Activated naive CD8-positive, alpha-beta T cell treated with anti-CD3 and anti-CD28 coated beads, Interleukin-2, amount 50 U/mL, for 24 hours (primary cell): ENCODE measurements at regions not wholly inside any gene's neighbourhood (a gene's known extent, or its start where the extent isn't known, plus 50 kb on each side); places are given as distances from the start of the nearest gene placed in this dataset.
"Not testable (repeated sequence)": the region's sequence is repeated elsewhere in the genome, so short reads cannot be mapped to it uniquely, and the experiment has no call there.

Experiments used
- ATAC-seq: fragments of 150-1000 bp; cut with Tn5 transposase; one replicate; pipeline ENCODE4 v1.10.0; 2021
- DNase-seq: peaks from one replicate; pipeline ENCODE4 v3.0.0; 2021
- H3K27ac Mint-ChIP-seq: one replicate; pipeline ENCODE4 v1.8.0; 2021; ENCODE audit warnings: mild to moderate bottlenecking, mixed read lengths
- H3K27me3 Mint-ChIP-seq: one replicate; pipeline ENCODE4 v1.8.0; 2021; ENCODE audit warnings: mixed read lengths
- H3K36me3 Mint-ChIP-seq: one replicate; pipeline ENCODE4 v1.8.0; 2021; ENCODE audit warnings: low read depth, mixed read lengths
- H3K4me1 Mint-ChIP-seq: one replicate; pipeline ENCODE4 v1.8.0; 2021; ENCODE audit warnings: mixed read lengths
- H3K4me3 Mint-ChIP-seq: one replicate; pipeline ENCODE4 v1.8.0; 2021; ENCODE audit warnings: mild to moderate bottlenecking, moderate library complexity, mixed read lengths
- H3K9me3 Mint-ChIP-seq: one replicate; pipeline ENCODE4 v1.8.0; 2021; ENCODE audit warnings: mixed read lengths

DNA sequence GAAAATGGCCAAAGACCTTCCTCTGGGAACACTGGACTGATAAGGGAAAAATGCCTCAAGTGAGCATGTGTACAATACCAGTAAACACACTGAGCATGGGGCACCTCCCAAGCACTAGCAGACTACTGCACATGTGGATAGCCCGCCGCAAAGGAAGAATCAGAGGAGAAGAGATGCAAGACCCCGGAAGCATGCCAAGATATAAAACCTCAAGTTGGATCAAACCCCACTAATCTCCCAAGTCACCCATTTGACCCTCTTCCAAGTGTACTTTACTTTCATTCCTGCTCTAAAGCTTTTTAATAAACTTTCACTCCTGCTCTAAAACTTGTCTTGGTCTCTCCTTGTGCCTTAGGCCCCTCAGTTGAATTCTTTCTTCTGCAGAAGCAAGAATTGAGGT is 121.1 kb upstream of the PLAAT1 start:
- Mint-ChIP-seq H3K9me3 (no peaks in the 10 kb centered on the region), H3K36me3 (no peaks in the 10 kb centered on the region), H3K27ac (no peak overlapping the region), H3K4me1 (no peaks in the 10 kb centered on the region), H3K4me3 (no peak overlapping the region), H3K27me3 (no peaks in the 10 kb centered on the region)
- DNase-seq = no peak
- no peak for ATAC-seq

DNA sequence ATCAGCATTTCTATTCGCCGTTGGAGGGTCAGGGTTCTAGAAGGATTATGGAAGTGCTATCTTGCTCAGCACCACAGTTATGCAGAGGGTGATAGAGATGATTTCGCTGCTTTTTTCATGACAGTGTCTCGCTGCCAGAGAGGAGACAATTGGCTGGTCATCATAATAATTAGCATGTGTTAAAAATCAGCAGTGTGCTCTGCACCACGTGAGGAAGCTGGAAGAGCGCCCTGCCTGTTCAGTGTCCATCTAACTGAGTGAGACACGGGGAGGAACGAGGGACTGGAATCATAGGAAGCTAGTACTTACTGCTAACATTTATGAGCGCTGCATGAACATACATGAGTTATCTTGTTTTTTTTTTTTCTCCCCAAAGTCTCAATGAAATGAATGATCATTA is 116.2 kb upstream of the PLAAT1 start:
- Mint-ChIP-seq H3K27me3 (peaks cover 5% of the 10 kb centered on the region), H3K36me3 (no peaks in the 10 kb centered on the region), H3K27ac (no peak overlapping the region), H3K4me1 (no peaks in the 10 kb centered on the region), H3K4me3 (no peak overlapping the region), H3K9me3 (no peaks in the 10 kb centered on the region)
- ATAC-seq (no peak), DNase-seq (no peak)

DNA sequence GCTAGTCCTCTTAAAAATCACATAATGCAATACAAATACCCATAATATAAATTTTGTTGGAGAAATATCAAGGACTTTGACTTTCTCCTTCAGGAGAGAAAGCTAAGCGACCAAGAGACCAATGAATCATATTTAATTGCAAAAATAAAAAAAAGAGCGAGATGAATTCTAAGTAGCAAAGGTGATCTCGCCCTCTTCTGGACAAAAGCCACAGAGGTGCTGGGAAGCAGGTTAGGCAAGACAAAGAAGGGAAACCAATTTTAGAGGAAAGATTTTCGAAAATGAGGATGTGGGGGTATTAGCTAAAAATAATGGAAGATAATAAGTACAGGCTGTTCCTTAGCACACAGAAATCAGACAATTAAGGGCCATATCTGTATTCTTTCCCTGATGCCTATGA is 111.4 kb upstream of the PLAAT1 start:
- ATAC-seq = no peak
- H3K4me3 Mint-ChIP-seq = no peak overlapping the region
- no peak overlapping the region for H3K27ac Mint-ChIP-seq

GRCh38 chr3:193130576-193130975 is 110.4 kb upstream of the PLAAT1 start:
- H3K4me3 Mint-ChIP-seq = no peak overlapping the region
- no peaks in the 10 kb centered on the region for H3K4me1 Mint-ChIP-seq
- DNase-seq = no peak
- H3K9me3 Mint-ChIP-seq = no peaks in the 10 kb centered on the region
- no peak overlapping the region for H3K27ac Mint-ChIP-seq
- H3K36me3 Mint-ChIP-seq = no peaks in the 10 kb centered on the region
- no peak for ATAC-seq
- H3K27me3 Mint-ChIP-seq = peaks cover 9% of the 10 kb centered on the region

More for the DNA sequence above, 111.4 kb upstream of the PLAAT1 start:
- no peaks in the 10 kb centered on the region for H3K9me3 Mint-ChIP-seq
- H3K27me3 Mint-ChIP-seq = peaks cover 9% of the 10 kb centered on the region
- no peak for DNase-seq
- no peaks in the 10 kb centered on the region for H3K4me1 Mint-ChIP-seq
- H3K36me3 Mint-ChIP-seq = no peaks in the 10 kb centered on the region

GRCh38 chr3:193132241-193132640 is 108.8 kb upstream of the PLAAT1 start:
- H3K9me3 Mint-ChIP-seq = no peaks in the 10 kb centered on the region

DNA sequence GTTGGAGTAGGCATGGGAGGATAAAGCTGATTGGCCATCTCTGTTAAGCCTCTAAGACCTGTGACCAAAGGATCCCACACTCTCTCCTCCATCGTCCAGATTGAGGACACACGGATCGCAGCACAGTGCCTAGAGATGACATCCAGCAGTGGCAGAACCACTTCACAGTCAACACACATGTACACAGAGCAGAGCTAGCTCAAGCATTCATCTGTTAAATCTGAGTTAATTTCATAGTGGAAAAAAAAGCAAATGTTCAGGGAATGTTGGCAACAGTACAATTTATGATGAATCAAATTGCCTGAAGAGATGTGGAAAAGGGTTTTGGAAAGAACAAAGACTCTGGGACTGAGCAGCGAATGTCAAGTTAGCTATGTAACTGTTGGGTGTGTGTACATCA is 108.1 kb upstream of the PLAAT1 start:
- DNase-seq = no peak

More at GRCh38 chr3:193132241-193132640, 108.8 kb upstream of the PLAAT1 start:
- Mint-ChIP-seq H3K27ac (no peak overlapping the region), H3K27me3 (peaks cover 5% of the 10 kb centered on the region), H3K36me3 (no peaks in the 10 kb centered on the region), H3K4me1 (no peaks in the 10 kb centered on the region), H3K4me3 (no peak overlapping the region)
- no peak for ATAC-seq
- no peak for DNase-seq

DNA sequence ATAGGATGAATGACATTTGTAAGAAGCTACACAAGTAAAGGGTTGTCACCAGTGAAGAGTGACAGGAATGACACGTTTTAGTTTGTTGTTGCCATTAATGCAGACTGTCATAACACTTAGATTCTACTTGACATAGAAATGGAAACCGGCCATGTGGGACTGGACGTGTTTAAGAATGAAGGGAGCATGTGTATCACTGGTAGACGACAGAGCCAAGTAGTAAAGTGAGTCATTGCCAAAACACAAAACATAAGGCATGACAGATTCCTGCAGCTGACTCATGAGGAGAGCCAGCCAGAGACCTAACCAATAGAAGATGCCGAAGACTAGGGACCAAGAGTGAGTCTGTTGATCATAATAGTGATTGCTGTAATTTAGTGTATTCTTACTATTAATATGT is 106.2 kb upstream of the PLAAT1 start:
- peaks cover 8% of the 10 kb centered on the region for H3K27me3 Mint-ChIP-seq
- no peak overlapping the region for H3K4me3 Mint-ChIP-seq
- DNase-seq (no peak), ATAC-seq (no peak)
- no peaks in the 10 kb centered on the region for H3K4me1 Mint-ChIP-seq
- no peak overlapping the region for H3K27ac Mint-ChIP-seq
- H3K36me3 Mint-ChIP-seq = no peaks in the 10 kb centered on the region
- H3K9me3 Mint-ChIP-seq = peaks cover 6% of the 10 kb centered on the region

More for the DNA sequence above, 108.1 kb upstream of the PLAAT1 start:
- H3K36me3 Mint-ChIP-seq = no peaks in the 10 kb centered on the region
- no peaks in the 10 kb centered on the region for H3K9me3 Mint-ChIP-seq
- no peak overlapping the region for H3K4me3 Mint-ChIP-seq
- H3K27ac Mint-ChIP-seq = no peak overlapping the region
- H3K4me1 Mint-ChIP-seq = no peaks in the 10 kb centered on the region
- H3K27me3 Mint-ChIP-seq = peaks cover 5% of the 10 kb centered on the region
- no peak for ATAC-seq

- Mint-ChIP-seq H3K27ac (no peak overlapping the region), H3K36me3 (no peaks in the 10 kb centered on the region), H3K27me3 (peaks cover 5% of the 10 kb centered on the region), H3K4me1 (no peaks in the 10 kb centered on the region), H3K9me3 (peaks cover 10% of the 10 kb centered on the region), H3K4me3 (no peak overlapping the region)
- ATAC-seq (no peak), DNase-seq (no peak)
Measured at GRCh38 chr3:193140381-193140780, 100.6 kb upstream of the PLAAT1 start.

- ATAC-seq (no peak), DNase-seq (no peak)
- Mint-ChIP-seq H3K36me3 (no peaks in the 10 kb centered on the region), H3K27ac (no peak overlapping the region), H3K27me3 (no peaks in the 10 kb centered on the region), H3K9me3 (peaks cover 4% of the 10 kb centered on the region), H3K4me1 (no peaks in the 10 kb centered on the region), H3K4me3 (no peak overlapping the region)
Measured at GRCh38 chr3:193145248-193145647, 95.8 kb upstream of the PLAAT1 start.

DNA sequence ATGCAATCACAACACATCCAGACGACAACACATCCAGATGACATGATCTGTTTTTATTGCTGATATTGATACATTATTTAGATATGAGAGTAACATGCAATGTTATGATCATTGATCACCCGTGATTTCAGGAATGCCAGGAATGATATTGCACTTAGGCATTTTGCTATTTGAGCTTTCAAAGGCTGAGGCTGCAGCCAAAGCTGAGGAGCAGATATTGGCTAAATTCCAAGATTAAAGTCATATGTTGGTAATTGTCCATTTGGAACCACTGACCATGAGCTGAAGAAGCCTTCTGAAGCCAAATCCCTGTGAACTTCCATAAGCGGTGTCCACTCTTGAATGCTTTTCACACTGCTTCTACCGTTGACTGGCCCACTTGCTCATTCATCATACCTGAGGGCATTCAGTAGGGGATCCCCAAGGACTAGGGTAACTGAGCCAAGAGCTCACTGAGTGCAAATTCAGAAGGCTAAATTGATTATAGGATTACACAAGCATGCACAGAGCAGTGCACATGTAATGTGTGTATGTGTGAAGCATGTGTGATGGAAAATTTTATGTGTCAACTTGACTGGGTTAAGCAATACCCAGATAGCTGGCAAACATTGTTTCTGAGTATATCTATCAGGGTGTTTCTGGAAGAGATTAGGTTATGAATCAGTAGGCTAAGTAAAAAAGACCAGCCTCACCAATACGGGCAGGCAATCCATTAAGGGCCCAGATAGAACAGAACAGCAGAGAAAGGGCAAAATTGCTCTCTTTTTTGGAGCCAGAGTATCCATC is 92.1 kb upstream of the PLAAT1 start:
- H3K27ac Mint-ChIP-seq = no peak overlapping the region
- DNase-seq (no peak), ATAC-seq (no peak)
- no peaks in the 10 kb centered on the region for H3K36me3 Mint-ChIP-seq
- no peaks in the 10 kb centered on the region for H3K4me1 Mint-ChIP-seq
- no peak overlapping the region for H3K4me3 Mint-ChIP-seq
- H3K27me3 Mint-ChIP-seq = no peaks in the 10 kb centered on the region
- no peaks in the 10 kb centered on the region for H3K9me3 Mint-ChIP-seq

DNA sequence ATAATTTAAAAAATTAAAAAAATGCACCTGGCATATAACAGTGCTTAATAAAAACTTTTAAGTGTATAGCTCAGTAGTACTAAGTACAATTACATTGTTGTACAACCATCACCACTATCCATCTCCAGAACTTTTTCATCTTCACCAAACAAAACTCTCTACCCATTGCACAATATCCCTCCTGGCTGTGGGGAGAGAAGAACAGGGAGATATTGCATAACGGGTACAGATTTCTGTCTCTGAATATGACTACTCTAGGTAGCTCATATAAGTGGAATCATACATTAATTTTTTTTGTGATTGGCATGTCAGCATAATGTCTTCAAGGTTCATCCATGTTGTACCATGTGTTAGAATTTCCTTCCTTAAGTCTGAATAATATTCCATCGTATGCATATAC is 91.0 kb upstream of the PLAAT1 start:
- no peaks in the 10 kb centered on the region for H3K36me3 Mint-ChIP-seq
- H3K4me3 Mint-ChIP-seq = no peak overlapping the region
- ATAC-seq = no peak
- H3K27me3 Mint-ChIP-seq = no peaks in the 10 kb centered on the region
- no peak for DNase-seq
- H3K4me1 Mint-ChIP-seq = no peaks in the 10 kb centered on the region
- no peak overlapping the region for H3K27ac Mint-ChIP-seq
- H3K9me3 Mint-ChIP-seq = no peaks in the 10 kb centered on the region

- not testable (repeated sequence) for H3K4me1 Mint-ChIP-seq, H3K4me3 Mint-ChIP-seq, H3K36me3 Mint-ChIP-seq, DNase-seq, H3K9me3 Mint-ChIP-seq, H3K27me3 Mint-ChIP-seq, H3K27ac Mint-ChIP-seq, ATAC-seq
Measured at GRCh38 chr3:193155044-193155781, 85.8 kb upstream of the PLAAT1 start.

- no peak overlapping the region for H3K4me3 Mint-ChIP-seq
- H3K27ac Mint-ChIP-seq = no peak overlapping the region
- ATAC-seq (no peak), DNase-seq (no peak)
- no peaks in the 10 kb centered on the region for H3K4me1 Mint-ChIP-seq
- H3K36me3 Mint-ChIP-seq = no peaks in the 10 kb centered on the region
- H3K27me3 Mint-ChIP-seq = no peaks in the 10 kb centered on the region
- H3K9me3 Mint-ChIP-seq = no peaks in the 10 kb centered on the region
Measured at GRCh38 chr3:193157051-193157450, 84.0 kb upstream of the PLAAT1 start.

GRCh38 chr3:193165431-193166120 is 75.4 kb upstream of the PLAAT1 start:
- DNase-seq = no peak
- Mint-ChIP-seq H3K4me1 (no peaks in the 10 kb centered on the region), H3K36me3 (no peaks in the 10 kb centered on the region), H3K9me3 (no peaks in the 10 kb centered on the region), H3K27me3 (no peaks in the 10 kb centered on the region), H3K27ac (no peak overlapping the region), H3K4me3 (no peak overlapping the region)
- no peak for ATAC-seq

GRCh38 chr3:193168931-193169330 is 72.1 kb upstream of the PLAAT1 start:
- no peaks in the 10 kb centered on the region for H3K9me3 Mint-ChIP-seq
- H3K4me1 Mint-ChIP-seq = no peaks in the 10 kb centered on the region
- no peaks in the 10 kb centered on the region for H3K36me3 Mint-ChIP-seq
- H3K27ac Mint-ChIP-seq = no peak overlapping the region
- H3K4me3 Mint-ChIP-seq = no peak overlapping the region
- H3K27me3 Mint-ChIP-seq = no peaks in the 10 kb centered on the region
- DNase-seq (no peak), ATAC-seq (no peak)
